GM12878 (cell line): ENCODE measurements at regions not wholly inside any gene's neighbourhood (a gene's known extent, or its start where the extent isn't known, plus 50 kb on each side); places are given as distances from the start of the nearest gene placed in this dataset.

ENCODE experiments used
- ATAC-seq: fragments of 200-7000 bp; cut with Tn5 transposase; 3 replicates; pipeline ENCODE4 v1.9.1; 2020; ENCODE audit warnings: mild to moderate bottlenecking, moderate library complexity
- BruUV-seq: library from RNA; stranded (reverse); fragments of 400-500 nt; replicated peaks from 2 replicates; lab custom pipeline; 2021; lab: Mats Ljungman, UMichigan
- CTCF ChIA-PET: fragments of 300-600 bp; sonication (Branson Sonifier 250); formaldehyde crosslinking; extraction: SDS; loops from one replicate; lab custom pipeline; 2021; ENCODE audit warnings: inconsistent platforms; lab: Yijun Ruan, JAX
- POLR2A ChIA-PET: fragments of 350-600 bp; formaldehyde crosslinking; extraction: SDS; loops from one replicate; lab custom pipeline; 2021; ENCODE audit warnings: inconsistent platforms; lab: Charles Lee
- RAD21 ChIA-PET: fragments of 300-600 bp; sonication (Branson Sonifier 250); formaldehyde crosslinking; loops from one replicate; lab custom pipeline; 2023; ENCODE audit warnings: antibody characterized with exemption; ENCODE audit not compliant: unreplicated experiment; lab: Charles Lee
- SMC1A ChIA-PET: fragments of 300-600 bp; sonication (Branson Sonifier 250); formaldehyde crosslinking; loops from one replicate; lab custom pipeline; 2023; ENCODE audit not compliant: unreplicated experiment, uncharacterized antibody; lab: Charles Lee
- DNase-seq: peaks from one replicate; pipeline ENCODE4 v3.0.0-alpha.2; 2011; ENCODE audit warnings: low read depth, low spot score
- FAIRE-seq: peaks from 3 replicates; lab custom pipeline; 2011; peaks lifted over from hg19 to GRCh38; lab: Jason Lieb, UNC
- H2AFZ ChIP-seq: 2 replicates; pipeline ENCODE4 v1.6.0; 2011; ENCODE audit warnings: low read depth, low read length, control low read depth; ENCODE audit not compliant: control insufficient read depth
- H3K27ac ChIP-seq: 2 replicates; pipeline ENCODE4 v1.5.1; 2011; ENCODE audit warnings: control low read depth; ENCODE audit not compliant: control insufficient read depth, insufficient read depth
- H3K27me3 ChIP-seq, 2 experiments: replicated peaks in 1 of 2; 2 replicates each; pipeline versions ENCODE4 v1.6.0 to v1.6.1; 2011; ENCODE audit warnings: low read length in 1 of 2; ENCODE audit not compliant: control insufficient read depth in 2 of 2, insufficient read depth in 2 of 2
- H3K36me3 ChIP-seq, 2 experiments: 2 replicates each; pipeline ENCODE4 v1.5.1; 2011; ENCODE audit warnings: low read length in 1 of 2; ENCODE audit not compliant: control insufficient read depth in 2 of 2, insufficient read depth in 2 of 2
- H3K4me1 ChIP-seq: 2 replicates; pipeline ENCODE4 v1.6.1; 2011; ENCODE audit warnings: mild to moderate bottlenecking, low read length, moderate library complexity, mixed read lengths; ENCODE audit not compliant: control insufficient read depth, insufficient read depth
- H3K4me2 ChIP-seq: 2 replicates; pipeline ENCODE4 v1.6.0; 2011; ENCODE audit warnings: control low read depth; ENCODE audit not compliant: control insufficient read depth, insufficient read depth
- H3K4me3 ChIP-seq: fragments of 200-600 bp; sonication (generic); 2 replicates; pipeline ENCODE4 v1.5.1; 2016
- H3K79me2 ChIP-seq: 2 replicates; pipeline ENCODE4 v1.6.0; 2011; ENCODE audit warnings: low read length; ENCODE audit not compliant: control insufficient read depth, insufficient read depth
- H3K9ac ChIP-seq: 2 replicates; pipeline ENCODE4 v1.8.0; 2011; ENCODE audit warnings: low read length, control low read depth, mixed read lengths; ENCODE audit not compliant: control insufficient read depth, insufficient read depth
- H3K9me3 ChIP-seq: replicated peaks from 3 replicates; pipeline ENCODE4 v1.5.1; 2011; ENCODE audit warnings: mild to moderate bottlenecking, low read length; ENCODE audit not compliant: control insufficient read depth, insufficient read depth
- H4K20me1 ChIP-seq: 2 replicates; pipeline ENCODE4 v1.6.0; 2011; ENCODE audit not compliant: control insufficient read depth, insufficient read depth
- BCL3 ChIP-seq: IDR thresholded peaks from 2 replicates; pipeline ENCODE4 v1.6.1; 2011; ENCODE audit warnings: borderline replicate concordance, low read depth, mild to moderate bottlenecking, moderate library complexity, low read length; ENCODE audit not compliant: insufficient read depth, poor library complexity, severe bottlenecking
- BMI1 ChIP-seq: fragments of 450-650 bp; IDR thresholded peaks from 2 replicates; pipeline ENCODE4 v1.6.1; 2016; ENCODE audit warnings: mild to moderate bottlenecking, moderate library complexity, borderline replicate concordance
- NKRF ChIP-seq: fragments of 450-650 bp; conservative IDR thresholded peaks from 2 replicates; pipeline ENCODE4 v1.6.1; 2017; ENCODE audit warnings: mild to moderate bottlenecking, moderate library complexity
- TCF3 ChIP-seq: IDR thresholded peaks from 2 replicates; pipeline ENCODE4 v1.6.1; 2012; ENCODE audit warnings: low read depth, mild to moderate bottlenecking, low read length, borderline replicate concordance; ENCODE audit not compliant: insufficient read depth
- USF1 ChIP-seq: IDR thresholded peaks from 2 replicates; pipeline ENCODE4 v1.6.1; 2011; ENCODE audit warnings: borderline replicate concordance, low read depth, mild to moderate bottlenecking, moderate library complexity, mixed read lengths, low read length; ENCODE audit not compliant: insufficient read depth; ENCODE audit errors: extremely low read length
- ZNF592 ChIP-seq: fragments of 450-650 bp; IDR thresholded peaks from 2 replicates; pipeline ENCODE4 v1.6.1; 2017; ENCODE audit warnings: mild to moderate bottlenecking, moderate library complexity
- WGBS: methylation state at CpG from one replicate; pipeline ENCODE4 v1.1.6; 2016; ENCODE audit warnings: low lambda C conversion rate; ENCODE audit not compliant: insufficient replicate concordance, insufficient coverage; ENCODE audit errors: missing lambda C conversion rate; 5-methylcytosine and 5-hydroxymethylcytosine counted together
- in situ Hi-C: fragments of 300-500 bp; cut with MboI; formaldehyde crosslinking; loops from 9 replicates; pipeline ENCODE4 v1.14.3; 2018; ENCODE audit warnings: mixed read lengths
- intact Hi-C: fragments of 100-400 bp; cut with micrococcal nuclease; formaldehyde crosslinking; loops from one replicate; pipeline ENCODE4 v1.14.2; 2022; ENCODE audit not compliant: unreplicated experiment
- TF ChIP-seq, protein P1 (sequence below): fragments of 450-650 bp; IDR thresholded peaks from 2 replicates; pipeline ENCODE4 v1.6.1; 2017; ENCODE audit warnings: mild to moderate bottlenecking, low read depth, inconsistent platforms; ENCODE audit not compliant: poor library complexity, severe bottlenecking
- TF ChIP-seq, protein P2 (sequence below): IDR thresholded peaks from 2 replicates; pipeline ENCODE4 v1.6.1; 2011; ENCODE audit warnings: low read depth, mild to moderate bottlenecking, low read length, moderate library complexity, borderline replicate concordance; ENCODE audit errors: extremely low read depth

GRCh38 chr13:70384156-70384555 lies 275.9 kb upstream of the KLHL1 start:
- H3K36me3 ChIP-seq = no peaks in the 10 kb centered on the region
- BruUV-seq = no TSS peak
- no peak overlapping the region for H3K4me2 ChIP-seq
- H4K20me1 ChIP-seq = no peaks in the 10 kb centered on the region
- H3K9ac ChIP-seq = no peak overlapping the region
- DNase-seq (no peak), ATAC-seq (no peak), FAIRE-seq (no peak)
- no peaks in the 10 kb centered on the region for H3K27me3 ChIP-seq
- in situ Hi-C loops = no loop called here
- SMC1A ChIA-PET = no interaction called here
- CTCF ChIA-PET = no interaction called here
- intact Hi-C loops = no loop called here
- H3K27ac ChIP-seq = no peak overlapping the region
- H2AFZ ChIP-seq = no peak overlapping the region
- RAD21 ChIA-PET = no interaction called here
- H3K79me2 ChIP-seq = no peaks in the 10 kb centered on the region
- no peaks in the 10 kb centered on the region for H3K4me1 ChIP-seq
- POLR2A ChIA-PET = no interaction called here
- no peaks in the 10 kb centered on the region for H3K9me3 ChIP-seq
- no peak overlapping the region for H3K4me3 ChIP-seq
- 3% methylated on average over 3 of the region's 3 CpGs for WGBS
- TF ChIP-seq TCF3 (no peak), ZNF592 (no peak), NKRF (no peak), USF1 (no peak), BMI1 (no peak), BCL3 (no peak)
- TF ChIP-seq, protein P1, sequence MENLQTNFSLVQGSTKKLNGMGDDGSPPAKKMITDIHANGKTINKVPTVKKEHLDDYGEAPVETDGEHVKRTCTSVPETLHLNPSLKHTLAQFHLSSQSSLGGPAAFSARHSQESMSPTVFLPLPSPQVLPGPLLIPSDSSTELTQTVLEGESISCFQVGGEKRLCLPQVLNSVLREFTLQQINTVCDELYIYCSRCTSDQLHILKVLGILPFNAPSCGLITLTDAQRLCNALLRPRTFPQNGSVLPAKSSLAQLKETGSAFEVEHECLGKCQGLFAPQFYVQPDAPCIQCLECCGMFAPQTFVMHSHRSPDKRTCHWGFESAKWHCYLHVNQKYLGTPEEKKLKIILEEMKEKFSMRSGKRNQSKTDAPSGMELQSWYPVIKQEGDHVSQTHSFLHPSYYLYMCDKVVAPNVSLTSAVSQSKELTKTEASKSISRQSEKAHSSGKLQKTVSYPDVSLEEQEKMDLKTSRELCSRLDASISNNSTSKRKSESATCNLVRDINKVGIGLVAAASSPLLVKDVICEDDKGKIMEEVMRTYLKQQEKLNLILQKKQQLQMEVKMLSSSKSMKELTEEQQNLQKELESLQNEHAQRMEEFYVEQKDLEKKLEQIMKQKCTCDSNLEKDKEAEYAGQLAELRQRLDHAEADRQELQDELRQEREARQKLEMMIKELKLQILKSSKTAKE = no peak
- TF ChIP-seq, protein P2, sequence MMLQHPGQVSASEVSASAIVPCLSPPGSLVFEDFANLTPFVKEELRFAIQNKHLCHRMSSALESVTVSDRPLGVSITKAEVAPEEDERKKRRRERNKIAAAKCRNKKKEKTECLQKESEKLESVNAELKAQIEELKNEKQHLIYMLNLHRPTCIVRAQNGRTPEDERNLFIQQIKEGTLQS = no peak
